H1 (cell line): ENCODE measurements at regions not wholly inside any gene's neighbourhood (a gene's known extent, or its start where the extent isn't known, plus 50 kb on each side); places are given as distances from the start of the nearest gene placed in this dataset.

Experiments
- CTCF ChIA-PET: fragments of 300-600 bp; sonication (Branson Sonifier 250); formaldehyde crosslinking; loops from one replicate; lab custom pipeline; 2021; ENCODE audit not compliant: partially characterized antibody; lab: Charles Lee
- POLR2A ChIA-PET: fragments of 300-600 bp; sonication (Branson Sonifier 250); formaldehyde crosslinking; loops from one replicate; lab custom pipeline; 2021; ENCODE audit warnings: inconsistent platforms; ENCODE audit not compliant: partially characterized antibody; lab: Charles Lee
- DNase-seq, 2 experiments: peaks; one replicate each; pipeline versions ENCODE4 v3.0.0 to v3.0.0-alpha.2; 2010 to 2022; ENCODE audit warnings: low spot score in 2 of 2, low read depth in 1 of 2, mixed read lengths in 1 of 2
- FAIRE-seq: peaks from 2 replicates; lab custom pipeline; 2011; peaks lifted over from hg19 to GRCh38; lab: Jason Lieb, UNC
- H2AFZ ChIP-seq: 2 replicates; pipeline ENCODE4 v1.8.1; 2012; ENCODE audit warnings: low read length, inconsistent platforms
- H2AK5ac ChIP-seq: 2 replicates; pipeline ENCODE4 v1.6.1; 2013; ENCODE audit warnings: low read depth, low read length
- H2BK120ac ChIP-seq: replicated peaks from 2 replicates; pipeline ENCODE3; 2013; ENCODE audit warnings: low read depth, low read length, inconsistent platforms
- H2BK12ac ChIP-seq: 2 replicates; pipeline ENCODE4 v1.6.1; 2013; ENCODE audit warnings: low read depth, low read length
- H2BK15ac ChIP-seq: 2 replicates; pipeline ENCODE4 v1.6.1; 2013; ENCODE audit warnings: low read length
- H2BK20ac ChIP-seq: 2 replicates; pipeline ENCODE4 v1.6.1; 2013; ENCODE audit warnings: low read length
- H2BK5ac ChIP-seq: 2 replicates; pipeline ENCODE4 v1.6.1; 2013; ENCODE audit warnings: low read depth, low read length
- H3K14ac ChIP-seq: 2 replicates; pipeline ENCODE4 v1.6.1; 2013; ENCODE audit warnings: inconsistent platforms; ENCODE audit not compliant: insufficient read length
- H3K18ac ChIP-seq: 2 replicates; pipeline ENCODE4 v1.6.1; 2013; ENCODE audit warnings: low read length; ENCODE audit errors: extremely low read depth
- H3K23ac ChIP-seq: 2 replicates; pipeline ENCODE4 v1.6.1; 2013; ENCODE audit warnings: inconsistent platforms; ENCODE audit not compliant: insufficient read length
- H3K23me2 ChIP-seq: 2 replicates; pipeline ENCODE4 v1.6.1; 2013; ENCODE audit warnings: low read depth, low read length
- H3K27ac ChIP-seq: 2 replicates; pipeline ENCODE4 v1.6.1; 2011; ENCODE audit warnings: low read depth, low read length, inconsistent platforms
- H3K27me3 ChIP-seq, 4 experiments: replicated peaks in 1 of 4; 1 replicate in 1 of 4; 2 replicates in 3 of 4; pipeline versions ENCODE4 v1.6.1 to v1.8.1; 2011 to 2013; ENCODE audit warnings: low read length in 3 of 4, mild to moderate bottlenecking in 3 of 4, inconsistent platforms in 2 of 4, mixed read lengths in 2 of 4, moderate library complexity in 1 of 4; ENCODE audit not compliant: control insufficient read depth in 3 of 4, insufficient read depth in 3 of 4; ENCODE audit errors: extremely low read depth in 1 of 4
- H3K36me3 ChIP-seq, 4 experiments: 2 replicates each; pipeline versions ENCODE4 v1.6.1 to v1.8.1; 2011 to 2013; ENCODE audit warnings: mild to moderate bottlenecking in 4 of 4, low read length in 3 of 4, moderate library complexity in 2 of 4, control low read depth in 1 of 4, inconsistent platforms in 1 of 4; ENCODE audit not compliant: insufficient read depth in 4 of 4, control insufficient read depth in 2 of 4
- H3K4ac ChIP-seq: replicated peaks from 2 replicates; pipeline ENCODE3; 2013; ENCODE audit warnings: low read length, low read depth, mixed read lengths, inconsistent platforms; ENCODE audit not compliant: insufficient read length
- H3K4me1 ChIP-seq, 4 experiments: replicated peaks in 1 of 4; 1 replicate in 1 of 4; 2 replicates in 3 of 4; pipeline versions ENCODE4 v1.6.1 to v1.8.1; 2011 to 2013; ENCODE audit warnings: low read length in 3 of 4, inconsistent platforms in 2 of 4, mixed read lengths in 1 of 4; ENCODE audit not compliant: insufficient read depth in 4 of 4, control insufficient read depth in 3 of 4
- H3K4me2 ChIP-seq, 2 experiments: 2 replicates each; pipeline versions ENCODE4 v1.6.1 to v1.8.1; 2011 to 2013; ENCODE audit warnings: low read depth in 2 of 2, low read length in 2 of 2, control low read depth in 1 of 2, inconsistent platforms in 1 of 2, mild to moderate bottlenecking in 1 of 2; ENCODE audit not compliant: insufficient read depth in 1 of 2
- H3K4me3 ChIP-seq, 4 experiments: fragments of 200-600, 300-600 bp in 1 of 4; sonication (generic), shearing (Covaris generic), sonication (Bioruptor Twin) in 1 of 4; 2 replicates each; pipeline versions ENCODE4 v1.5.1 to v1.8.1; 2011 to 2016; ENCODE audit warnings: low read length in 4 of 4, low read depth in 3 of 4, control low read depth in 2 of 4, inconsistent platforms in 2 of 4, mild to moderate bottlenecking in 2 of 4, mixed read lengths in 1 of 4, moderate library complexity in 1 of 4; ENCODE audit not compliant: insufficient read depth in 2 of 4; ENCODE audit errors: extremely low read depth in 1 of 4
- H3K56ac ChIP-seq: replicated peaks from 2 replicates; pipeline ENCODE3; 2013; ENCODE audit warnings: low read depth, mild to moderate bottlenecking, mixed read lengths, low read length, inconsistent platforms; ENCODE audit not compliant: insufficient read length
- H3K79me1 ChIP-seq: 2 replicates; pipeline ENCODE4 v1.6.1; 2013; ENCODE audit warnings: low read depth, low read length, control low read depth
- H3K79me2 ChIP-seq, 2 experiments: 2 replicates each; pipeline versions ENCODE4 v1.6.1 to v1.8.1; 2012 to 2013; ENCODE audit warnings: low read length in 2 of 2, mild to moderate bottlenecking in 2 of 2, inconsistent platforms in 1 of 2; ENCODE audit not compliant: insufficient read depth in 2 of 2, control insufficient read depth in 1 of 2
- H3K9ac ChIP-seq, 4 experiments: replicated peaks in 1 of 4; 1 replicate in 1 of 4; 2 replicates in 3 of 4; pipeline versions ENCODE4 v1.6.1 to v1.8.1; 2011 to 2013; ENCODE audit warnings: low read depth in 3 of 4, low read length in 3 of 4, control low read depth in 2 of 4, mild to moderate bottlenecking in 2 of 4, moderate library complexity in 2 of 4, inconsistent platforms in 1 of 4; ENCODE audit errors: extremely low read depth in 1 of 4
- H3K9me3 ChIP-seq, 2 experiments: 2 replicates each; pipeline versions ENCODE4 v1.6.1 to v1.8.1; 2012 to 2013; ENCODE audit warnings: mild to moderate bottlenecking in 2 of 2, moderate library complexity in 2 of 2, control low read depth in 1 of 2, inconsistent platforms in 1 of 2, low read depth in 1 of 2, low read length in 1 of 2, mixed read lengths in 1 of 2; ENCODE audit not compliant: insufficient read depth in 2 of 2
- H4K20me1 ChIP-seq, 2 experiments: replicated peaks in 1 of 2; 2 replicates each; pipeline versions ENCODE3 to v1.8.1; 2011 to 2013; ENCODE audit warnings: inconsistent platforms in 2 of 2, low read length in 2 of 2, mild to moderate bottlenecking in 1 of 2; ENCODE audit not compliant: insufficient read depth in 2 of 2, control insufficient read depth in 1 of 2
- H4K5ac ChIP-seq: 2 replicates; pipeline ENCODE4 v1.6.1; 2013; ENCODE audit warnings: low read length, low read depth, mixed read lengths, inconsistent platforms; ENCODE audit not compliant: insufficient read length
- H4K8ac ChIP-seq: 2 replicates; pipeline ENCODE4 v1.8.0; 2013; ENCODE audit warnings: mild to moderate bottlenecking, moderate library complexity, low read length, inconsistent platforms; ENCODE audit not compliant: insufficient read depth; ENCODE audit errors: extremely low read depth
- H4K91ac ChIP-seq: replicated peaks from 2 replicates; pipeline ENCODE3; 2013; ENCODE audit warnings: low read length, mixed read lengths, inconsistent platforms; ENCODE audit not compliant: insufficient read length
- ATF3 ChIP-seq: IDR thresholded peaks from 2 replicates; pipeline ENCODE4 v1.6.1; 2011; ENCODE audit warnings: low read depth, mild to moderate bottlenecking, low read length; ENCODE audit not compliant: insufficient read depth
- BACH1 ChIP-seq: IDR thresholded peaks from 2 replicates; pipeline ENCODE4 v1.6.1; 2012; ENCODE audit warnings: low read length, improper control_type of control experiment
- CHD2 ChIP-seq: IDR thresholded peaks from 2 replicates; pipeline ENCODE4 v1.6.1; 2012; ENCODE audit warnings: low read length, improper control_type of control experiment
- CREB1 ChIP-seq: IDR thresholded peaks from 2 replicates; pipeline ENCODE4 v1.6.1; 2012; ENCODE audit warnings: inconsistent platforms
- GABPA ChIP-seq: IDR thresholded peaks from 2 replicates; pipeline ENCODE4 v1.6.1; 2011; ENCODE audit warnings: mild to moderate bottlenecking, low read length, moderate library complexity, borderline replicate concordance; ENCODE audit not compliant: insufficient read depth
- HDAC2 ChIP-seq, 2 experiments: fragments of 300-600 bp in 1 of 2; sonication (generic) in 1 of 2; IDR thresholded peaks; 2 replicates each; pipeline ENCODE4 v1.6.1; 2011 to 2012; ENCODE audit warnings: low read depth in 2 of 2, low read length in 2 of 2, mild to moderate bottlenecking in 2 of 2, moderate library complexity in 2 of 2, borderline replicate concordance in 1 of 2, inconsistent platforms in 1 of 2
- KDM5A ChIP-seq: fragments of 200-600 bp; IDR thresholded peaks from 2 replicates; pipeline ENCODE4 v1.7.1; 2012; ENCODE audit warnings: mild to moderate bottlenecking, low read length, inconsistent platforms, mixed read lengths
- MAFK ChIP-seq: IDR thresholded peaks from 2 replicates; pipeline ENCODE4 v1.6.1; 2012; ENCODE audit warnings: low read depth, mild to moderate bottlenecking, improper control_type of control experiment, low read length
- POLR2A ChIP-seq, 2 experiments: IDR thresholded peaks; 1 replicate in 1 of 2; 2 replicates in 1 of 2; pipeline ENCODE4 v1.6.1; 2011; ENCODE audit warnings: low read depth in 2 of 2, low read length in 2 of 2, mild to moderate bottlenecking in 2 of 2; ENCODE audit errors: control extremely low read depth in 1 of 2
- SIRT6 ChIP-seq: IDR thresholded peaks from one replicate; pipeline ENCODE4 v1.7.1; 2012; ENCODE audit warnings: low read length, inconsistent platforms
- SP1 ChIP-seq: IDR thresholded peaks from 2 replicates; pipeline ENCODE4 v1.6.1; 2011; ENCODE audit warnings: low read depth, low read length
- SP4 ChIP-seq: IDR thresholded peaks from 2 replicates; pipeline ENCODE4 v1.6.1; 2012; ENCODE audit warnings: low read length, inconsistent platforms
- SUZ12 ChIP-seq: fragments of 200-600 bp; sonication (generic); IDR thresholded peaks from 2 replicates; pipeline ENCODE4 v1.6.1; 2012; ENCODE audit warnings: mild to moderate bottlenecking, inconsistent platforms, low read length, moderate library complexity, mixed read lengths
- TAF1 ChIP-seq: IDR thresholded peaks from 2 replicates; pipeline ENCODE4 v1.6.1; 2011; ENCODE audit warnings: mild to moderate bottlenecking, low read depth, low read length
- TBP ChIP-seq: IDR thresholded peaks from 2 replicates; pipeline ENCODE4 v1.6.1; 2011; ENCODE audit warnings: low read depth, low read length, improper control_type of control experiment
- TCF12 ChIP-seq: IDR thresholded peaks from 2 replicates; pipeline ENCODE4 v1.6.1; 2011; ENCODE audit warnings: low read depth, mild to moderate bottlenecking, low read length
- TEAD4 ChIP-seq: IDR thresholded peaks from 2 replicates; pipeline ENCODE4 v1.6.1; 2012; ENCODE audit warnings: low read depth, low read length, inconsistent platforms, mixed read lengths
- WGBS, 2 experiments: shearing (Covaris generic) in 1 of 2; methylation state at CpG; one replicate each; pipeline versions ENCODE4 v1.1.6 to v1.1.7; 2013 to 2015; ENCODE audit warnings: low lambda C conversion rate in 2 of 2, mixed read lengths in 2 of 2, inconsistent platforms in 1 of 2, low coverage in 1 of 2, missing lambda C conversion rate in 1 of 2; ENCODE audit not compliant: insufficient replicate concordance in 2 of 2, insufficient coverage in 1 of 2, insufficient read length in 1 of 2; ENCODE audit errors: extremely low coverage in 1 of 2, missing lambda C conversion rate in 1 of 2; 5-methylcytosine and 5-hydroxymethylcytosine counted together

GRCh38 chr18:1446765-1447164 lies 542.1 kb downstream of the ADCYAP1 start:
- Histone ChIP-seq H3K23me2 (no peaks in the 10 kb centered on the region), H3K36me3 (no peaks in the 10 kb centered on the region), H3K14ac (no peak overlapping the region), H3K4ac (no peak overlapping the region), H2BK15ac (no peak overlapping the region), H3K79me1 (no peaks in the 10 kb centered on the region), H4K91ac (no peak overlapping the region), H3K18ac (no peak overlapping the region), H3K56ac (no peak overlapping the region), H4K20me1 (no peaks in the 10 kb centered on the region), H3K79me2 (no peaks in the 10 kb centered on the region), H3K4me2 (no peak overlapping the region), H3K27ac (no peak overlapping the region), H4K8ac (no peak overlapping the region), H4K5ac (no peak overlapping the region), H2BK120ac (no peak overlapping the region), H2BK5ac (no peak overlapping the region), H3K4me1 (no peaks in the 10 kb centered on the region), H2AK5ac (no peak overlapping the region), H3K9ac (no peak overlapping the region), H2BK12ac (no peak overlapping the region), H3K23ac (no peak overlapping the region), H3K4me3 (no peak overlapping the region), H2BK20ac (no peak overlapping the region), H3K27me3 (no peaks in the 10 kb centered on the region), H2AFZ (no peak overlapping the region), H3K9me3 (no peaks in the 10 kb centered on the region)
- WGBS, 2 experiments: 82% methylated on average over 1 of the region's 1 CpG; no CpG with 5 or more reads in 1 of the 2 experiments
- POLR2A ChIA-PET: no interaction called here
- FAIRE-seq (no peak), DNase-seq (no peak)
- CTCF ChIA-PET: no interaction called here
- TF ChIP-seq CHD2 (no peak), SP1 (no peak), SUZ12 (no peak), BACH1 (no peak), GABPA (no peak), SIRT6 (no peak), POLR2A (IDR thresholded peaks at IDR 0.05; ENCODE audit: control extremely low read depth in 1 of 2, low read depth in 2 of 2, low read length in 2 of 2) (no peak), TBP (no peak), TCF12 (no peak), TAF1 (no peak), SP4 (no peak), HDAC2 (IDR thresholded peaks at IDR 0.05; ENCODE audit: borderline replicate concordance in 1 of 2, low read depth in 2 of 2, low read length in 2 of 2) (no peak), TEAD4 (no peak), KDM5A (no peak), ATF3 (no peak), CREB1 (no peak), MAFK (no peak)
